ENCODE measurements at regions not wholly inside any gene's neighbourhood (a gene's known extent, or its start where the extent isn't known, plus 50 kb on each side); places are given as distances from the start of the nearest gene placed in this dataset.

DNA sequence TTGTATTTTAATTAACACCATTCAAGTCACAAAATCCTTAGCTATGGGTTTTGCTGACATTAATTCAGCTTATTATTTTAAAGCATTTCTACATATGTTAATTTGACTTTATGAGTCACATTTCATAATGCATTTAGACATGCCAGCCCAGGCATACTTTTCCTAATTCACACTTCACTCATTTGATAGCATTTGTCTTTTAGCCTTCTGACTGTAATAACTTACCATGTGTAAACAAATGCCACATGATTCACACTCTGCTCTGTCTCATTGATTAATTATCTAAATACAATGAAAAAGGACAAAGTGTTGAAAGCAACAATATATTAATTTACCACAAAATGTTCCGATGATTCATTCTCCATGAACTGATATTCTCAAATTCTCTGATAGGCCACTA lies 927.8 kb upstream of the EPHA6 start:
- no peak for DNase-seq (ENCODE audit: low read depth)
- TF ChIP-seq, protein P1, sequence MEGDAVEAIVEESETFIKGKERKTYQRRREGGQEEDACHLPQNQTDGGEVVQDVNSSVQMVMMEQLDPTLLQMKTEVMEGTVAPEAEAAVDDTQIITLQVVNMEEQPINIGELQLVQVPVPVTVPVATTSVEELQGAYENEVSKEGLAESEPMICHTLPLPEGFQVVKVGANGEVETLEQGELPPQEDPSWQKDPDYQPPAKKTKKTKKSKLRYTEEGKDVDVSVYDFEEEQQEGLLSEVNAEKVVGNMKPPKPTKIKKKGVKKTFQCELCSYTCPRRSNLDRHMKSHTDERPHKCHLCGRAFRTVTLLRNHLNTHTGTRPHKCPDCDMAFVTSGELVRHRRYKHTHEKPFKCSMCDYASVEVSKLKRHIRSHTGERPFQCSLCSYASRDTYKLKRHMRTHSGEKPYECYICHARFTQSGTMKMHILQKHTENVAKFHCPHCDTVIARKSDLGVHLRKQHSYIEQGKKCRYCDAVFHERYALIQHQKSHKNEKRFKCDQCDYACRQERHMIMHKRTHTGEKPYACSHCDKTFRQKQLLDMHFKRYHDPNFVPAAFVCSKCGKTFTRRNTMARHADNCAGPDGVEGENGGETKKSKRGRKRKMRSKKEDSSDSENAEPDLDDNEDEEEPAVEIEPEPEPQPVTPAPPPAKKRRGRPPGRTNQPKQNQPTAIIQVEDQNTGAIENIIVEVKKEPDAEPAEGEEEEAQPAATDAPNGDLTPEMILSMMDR (IDR thresholded peaks at IDR 0.05; ENCODE audit: low read depth, low read length, missing control alignments) = no peak
- no peak overlapping the region for H3K4me3 ChIP-seq (ENCODE audit: low read depth, low read length)
- in situ Hi-C loops (cut with HindIII; ENCODE audit: low sequenced_read_pairs) = no loop called here

DNA sequence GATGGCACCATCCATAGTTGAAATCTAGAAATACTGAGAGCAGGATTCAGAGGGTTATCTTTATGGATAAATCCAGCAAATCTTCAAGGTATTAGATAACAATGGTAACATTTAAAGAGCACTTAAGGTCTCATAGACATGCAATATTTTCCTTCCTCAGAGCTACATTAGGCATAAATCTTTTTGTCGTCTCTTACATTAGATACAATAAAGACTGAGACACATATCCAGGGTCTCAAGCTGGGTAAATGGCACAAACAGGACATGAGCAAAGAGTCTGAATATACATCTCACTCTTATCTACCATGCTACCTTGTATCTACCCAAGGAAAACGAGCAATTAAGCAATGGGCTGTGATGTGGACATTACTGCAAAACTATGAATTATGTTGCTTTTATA lies 927.3 kb upstream of the EPHA6 start:
- no peak overlapping the region for H3K4me3 ChIP-seq (ENCODE audit: low read depth, low read length)
- no peak for DNase-seq (ENCODE audit: low read depth)
- TF ChIP-seq, protein P1 (IDR thresholded peaks at IDR 0.05; ENCODE audit: low read depth, low read length, missing control alignments) = no peak
- in situ Hi-C loops (cut with HindIII; ENCODE audit: low sequenced_read_pairs) = no loop called here

DNA sequence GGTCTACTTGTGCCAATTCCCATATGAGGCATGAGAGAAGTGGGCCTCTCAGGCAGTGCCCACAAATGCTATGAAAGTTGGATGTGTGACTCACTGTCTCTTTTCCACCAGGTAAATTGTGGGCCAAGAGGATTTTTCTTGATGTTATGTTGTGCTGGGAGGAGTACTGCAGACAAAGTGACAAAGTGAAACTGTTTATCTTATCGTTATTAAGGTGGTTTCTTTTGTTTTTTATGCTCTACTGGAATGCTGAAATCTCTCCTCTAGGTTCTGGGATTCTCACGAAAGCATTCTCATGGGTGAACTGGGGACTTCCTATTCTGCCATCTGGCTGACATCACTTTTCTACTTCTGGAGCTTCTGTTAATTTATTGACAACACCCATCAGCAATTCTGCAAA lies 919.6 kb upstream of the EPHA6 start:
- in situ Hi-C loops (cut with HindIII; ENCODE audit: low sequenced_read_pairs) = no loop called here
- no peak for DNase-seq (ENCODE audit: low read depth)

DNA sequence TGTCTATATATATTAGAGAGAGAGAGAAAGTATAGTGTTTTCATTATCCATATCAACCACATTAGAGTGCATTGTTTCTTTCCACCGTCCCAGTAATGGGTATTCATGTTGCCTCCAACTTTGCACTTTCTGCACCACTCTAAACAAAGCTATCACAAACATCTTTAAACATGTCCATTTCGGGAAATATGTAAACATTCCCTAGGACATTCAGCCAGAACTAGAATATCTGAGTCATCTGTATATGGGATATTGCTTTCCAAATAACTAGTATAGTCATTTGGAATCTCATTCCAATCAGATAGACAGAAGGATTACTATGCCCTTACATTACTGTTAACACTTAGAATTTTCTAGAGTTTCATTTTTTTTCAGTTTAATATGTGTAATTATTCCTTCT lies 914.9 kb upstream of the EPHA6 start:
- no peak for DNase-seq (ENCODE audit: low read depth)
- in situ Hi-C loops (cut with HindIII; ENCODE audit: low sequenced_read_pairs) = no loop called here
- H3K4me3 ChIP-seq (ENCODE audit: low read depth, low read length) = no peak overlapping the region
- TF ChIP-seq, protein P1 (IDR thresholded peaks at IDR 0.05; ENCODE audit: low read depth, low read length, missing control alignments) = no peak

More for the DNA sequence above, 919.6 kb upstream of the EPHA6 start:
- H3K4me3 ChIP-seq (ENCODE audit: low read depth, low read length) = no peak overlapping the region
- TF ChIP-seq, protein P1 (IDR thresholded peaks at IDR 0.05; ENCODE audit: low read depth, low read length, missing control alignments) = no peak

DNA sequence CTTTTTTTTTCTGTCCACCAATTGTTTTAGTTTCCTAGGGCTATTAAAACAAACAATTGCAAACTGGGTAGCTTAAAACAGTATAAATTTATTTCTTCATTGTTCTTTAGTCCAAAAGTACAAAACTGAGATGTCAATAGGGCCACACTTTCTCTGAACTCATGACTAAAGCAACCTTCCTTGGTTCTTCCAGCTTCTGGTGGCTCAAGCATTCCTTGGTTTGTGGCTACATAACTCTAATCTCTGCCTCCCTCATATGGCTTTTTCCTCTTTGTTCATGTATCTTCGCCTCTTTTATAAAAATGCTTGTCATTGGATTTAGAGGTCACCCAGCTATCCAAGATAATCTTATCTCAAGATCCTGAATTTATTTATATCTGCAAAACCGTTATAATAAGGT lies 914.5 kb upstream of the EPHA6 start:
- in situ Hi-C loops (cut with HindIII; ENCODE audit: low sequenced_read_pairs) = no loop called here
- no peak for DNase-seq (ENCODE audit: low read depth)
- TF ChIP-seq, protein P1 (IDR thresholded peaks at IDR 0.05; ENCODE audit: low read depth, low read length, missing control alignments) = no peak
- no peak overlapping the region for H3K4me3 ChIP-seq (ENCODE audit: low read depth, low read length)

DNA sequence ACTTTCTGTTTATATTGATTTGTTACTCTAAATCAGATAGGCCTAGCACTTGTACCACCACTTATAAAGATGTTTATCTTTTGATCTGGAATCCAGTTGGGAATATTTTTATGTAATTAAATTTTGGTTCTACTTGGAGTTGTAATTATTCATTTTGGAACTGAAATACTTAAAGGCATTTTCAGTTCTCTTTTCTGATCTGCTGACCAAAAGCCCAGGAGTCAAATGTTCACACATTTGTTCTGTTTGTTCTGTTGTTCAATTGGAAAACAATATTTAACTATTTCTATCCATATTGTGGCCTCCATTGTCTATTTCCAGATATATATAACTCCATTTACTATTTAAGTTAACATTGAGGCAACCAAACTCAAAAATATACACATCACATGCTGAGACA lies 912.4 kb upstream of the EPHA6 start:
- TF ChIP-seq, protein P1 (IDR thresholded peaks at IDR 0.05; ENCODE audit: low read depth, low read length, missing control alignments) = no peak
- DNase-seq (ENCODE audit: low read depth) = no peak
- in situ Hi-C loops (cut with HindIII; ENCODE audit: low sequenced_read_pairs) = no loop called here
- H3K4me3 ChIP-seq (ENCODE audit: low read depth, low read length) = no peak overlapping the region

DNA sequence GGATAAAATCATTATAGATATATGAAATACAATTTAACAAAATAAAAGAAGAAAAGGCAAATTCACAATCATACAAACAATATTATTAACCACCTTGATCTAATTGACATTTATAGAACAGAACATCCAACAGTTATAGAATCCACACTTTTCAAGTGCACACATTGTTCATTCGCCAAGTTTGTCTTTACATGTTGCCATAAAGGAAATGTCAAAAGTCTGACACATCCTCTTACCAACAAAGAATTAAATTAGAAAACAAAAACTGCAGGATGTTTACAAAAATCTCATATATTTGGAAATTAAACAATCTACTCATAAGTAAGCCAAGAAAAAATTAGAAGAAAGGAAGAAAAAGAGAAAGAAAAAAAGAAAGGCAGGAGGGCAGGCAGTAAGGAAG lies 909.2 kb upstream of the EPHA6 start:
- in situ Hi-C loops (cut with HindIII; ENCODE audit: low sequenced_read_pairs) = no loop called here
- no peak overlapping the region for H3K4me3 ChIP-seq (ENCODE audit: low read depth, low read length)
- no peak for DNase-seq (ENCODE audit: low read depth)
- TF ChIP-seq, protein P1 (IDR thresholded peaks at IDR 0.05; ENCODE audit: low read depth, low read length, missing control alignments) = no peak

Measured in astrocyte of the cerebellum (primary cell).